Esophagus mucosa (tissue), 1 donor: ENCODE measurements at regions not wholly inside any gene's neighbourhood (a gene's known extent, or its start where the extent isn't known, plus 50 kb on each side); places are given as distances from the start of the nearest gene placed in this dataset.

ENCODE experiments used
- ATAC-seq: fragments of 200-7000 bp; cut with Tn5 transposase; one replicate; pipeline ENCODE4 v1.9.1; 2020
- donor health status: DM: yes; HTN: yes; CAD: no.

- ATAC-seq: no peak
Observed at GRCh38 chr11:32267679-32268187, 167.6 kb downstream of the WT1 start.

- no peak for ATAC-seq
Observed at GRCh38 chr11:32273931-32274330, 161.4 kb downstream of the WT1 start.

GRCh38 chr11:32279672-32280071 lies 155.7 kb downstream of the WT1 start:
- no peak for ATAC-seq

- no peak for ATAC-seq
Observed at GRCh38 chr11:32280339-32280738, 155.0 kb downstream of the WT1 start.

GRCh38 chr11:32288276-32288675 lies 147.1 kb downstream of the WT1 start:
- no peak for ATAC-seq

- ATAC-seq: no peak
Observed at GRCh38 chr11:32289701-32290100, 145.6 kb downstream of the WT1 start.

GRCh38 chr11:32290783-32291182 lies 144.6 kb downstream of the WT1 start:
- ATAC-seq: no peak

GRCh38 chr11:32297611-32298011 lies 137.7 kb downstream of the WT1 start:
- no peak for ATAC-seq

- ATAC-seq: no peak
Observed at GRCh38 chr11:32302826-32303225, 132.5 kb downstream of the WT1 start.

- ATAC-seq: no peak
Observed at GRCh38 chr11:32304521-32304920, 130.8 kb downstream of the WT1 start.

GRCh38 chr11:32305460-32305859 lies 129.9 kb downstream of the WT1 start:
- ATAC-seq: no peak

GRCh38 chr11:32307471-32307870 lies 127.9 kb downstream of the WT1 start:
- no peak for ATAC-seq

GRCh38 chr11:32307913-32308312 lies 127.4 kb downstream of the WT1 start:
- ATAC-seq: no peak

- no peak for ATAC-seq
Observed at GRCh38 chr11:32309530-32310213, 125.7 kb downstream of the WT1 start.

- no peak for ATAC-seq
Observed at GRCh38 chr11:32310214-32310601, 125.1 kb downstream of the WT1 start.

GRCh38 chr11:32311346-32312065 lies 123.8 kb downstream of the WT1 start:
- no peak for ATAC-seq

- ATAC-seq: no peak
Observed at GRCh38 chr11:32312206-32312817, 123.0 kb downstream of the WT1 start.

- ATAC-seq: peak; percentile 87
Observed at GRCh38 chr11:32312865-32313403, 122.4 kb downstream of the WT1 start.

GRCh38 chr11:32313477-32313876 lies 121.9 kb downstream of the WT1 start:
- no peak for ATAC-seq

GRCh38 chr11:32315121-32315520 lies 120.2 kb downstream of the WT1 start:
- no peak for ATAC-seq

- ATAC-seq: no peak
Observed at GRCh38 chr11:32316232-32316631, 119.1 kb downstream of the WT1 start.

- no peak for ATAC-seq
Observed at GRCh38 chr11:32316858-32317642, 118.3 kb downstream of the WT1 start.

GRCh38 chr11:32317643-32318042 lies 117.7 kb downstream of the WT1 start:
- ATAC-seq: no peak
